Tongue (tissue), 1 donor: ENCODE measurements at regions not wholly inside any gene's neighbourhood (a gene's known extent, or its start where the extent isn't known, plus 50 kb on each side); places are given as distances from the start of the nearest gene placed in this dataset.
"Not testable (repeated sequence)": the region's sequence is repeated elsewhere in the genome, so short reads cannot be mapped to it uniquely, and the experiment has no call there.

Experiments
- DNase-seq: peaks from one replicate; pipeline ENCODE4 v3.0.0-alpha.2; 2015

- not testable (repeated sequence) for DNase-seq
These were observed 399.7 kb downstream of the CAAP1 start for GRCh38 chr9:26492608-26493521.

DNA sequence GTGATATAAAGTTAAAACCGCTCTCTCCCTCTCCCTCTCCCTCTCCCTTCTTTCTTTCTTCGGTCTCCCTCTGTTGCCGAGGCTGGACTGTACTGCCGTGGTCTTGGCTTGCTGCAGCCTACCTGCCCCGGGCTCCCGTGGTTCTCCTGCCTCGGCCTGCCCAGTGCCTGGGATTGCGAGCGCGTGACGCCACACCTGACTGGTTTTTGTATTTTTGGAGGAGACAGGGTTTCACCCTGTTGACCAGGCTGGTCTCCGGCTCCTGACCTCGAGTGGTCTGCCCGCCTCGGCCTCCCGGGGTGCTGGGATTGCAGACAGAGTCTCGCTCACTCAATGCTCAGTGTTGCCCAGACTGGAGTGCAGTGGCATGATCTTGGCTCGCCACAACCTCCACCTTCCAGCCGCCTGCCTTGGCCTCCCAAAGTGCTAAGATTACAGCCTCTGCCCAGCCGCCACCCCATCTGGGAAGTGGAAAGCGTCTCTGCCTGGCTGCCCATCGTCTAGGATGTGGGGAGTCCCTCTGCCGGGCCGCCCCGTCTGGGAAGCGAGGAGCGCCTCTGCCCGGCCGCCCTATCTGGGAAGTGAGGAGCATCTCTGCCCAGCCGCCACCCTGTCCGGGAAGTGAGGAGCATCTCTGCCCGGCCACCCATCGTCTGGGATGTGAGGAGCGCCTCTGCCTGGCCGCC is 400.5 kb downstream of the CAAP1 start:
- not testable (repeated sequence) for DNase-seq

DNA sequence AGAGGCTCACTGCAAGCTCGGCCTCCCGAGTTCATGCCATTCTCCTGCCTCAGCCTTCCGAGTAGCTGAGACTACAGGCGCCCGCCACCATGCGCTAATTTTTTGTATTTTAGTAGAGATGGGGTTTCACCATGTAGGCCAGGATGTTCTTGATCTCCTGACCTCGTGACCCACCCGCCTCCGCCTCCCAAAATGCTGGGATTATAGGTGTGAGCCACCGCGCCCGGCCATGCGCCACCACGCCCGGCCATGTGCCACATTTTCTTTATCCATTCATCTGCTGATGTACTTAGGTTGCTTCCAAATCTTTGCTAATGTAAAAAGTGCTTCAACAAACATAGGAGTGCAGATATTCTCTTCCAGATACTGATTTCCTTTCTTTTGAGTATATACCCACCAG is 408.6 kb downstream of the CAAP1 start:
- no peak for DNase-seq

DNA sequence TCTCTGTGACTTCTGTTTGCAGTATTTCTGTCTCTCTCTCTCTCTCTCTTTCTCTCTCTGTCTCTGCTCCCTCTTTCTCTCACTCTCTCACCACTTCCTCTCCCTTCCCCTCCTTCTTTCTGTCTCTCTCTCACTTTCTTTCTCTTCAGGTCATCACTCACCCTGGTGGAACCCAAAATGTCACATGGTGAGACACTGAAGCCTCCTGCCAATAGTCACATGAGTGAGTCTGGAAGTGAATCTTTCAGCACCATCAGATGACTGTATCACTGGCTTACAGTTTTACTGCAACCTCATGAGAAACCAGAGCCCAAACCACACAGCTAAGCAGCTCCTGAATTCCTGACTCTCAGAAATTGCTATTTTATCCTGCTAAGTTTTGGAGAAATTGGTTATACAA is 414.6 kb downstream of the CAAP1 start:
- DNase-seq, result no peak

- DNase-seq, result no peak
These were observed 421.3 kb downstream of the CAAP1 start for GRCh38 chr9:26471261-26471660.

DNA sequence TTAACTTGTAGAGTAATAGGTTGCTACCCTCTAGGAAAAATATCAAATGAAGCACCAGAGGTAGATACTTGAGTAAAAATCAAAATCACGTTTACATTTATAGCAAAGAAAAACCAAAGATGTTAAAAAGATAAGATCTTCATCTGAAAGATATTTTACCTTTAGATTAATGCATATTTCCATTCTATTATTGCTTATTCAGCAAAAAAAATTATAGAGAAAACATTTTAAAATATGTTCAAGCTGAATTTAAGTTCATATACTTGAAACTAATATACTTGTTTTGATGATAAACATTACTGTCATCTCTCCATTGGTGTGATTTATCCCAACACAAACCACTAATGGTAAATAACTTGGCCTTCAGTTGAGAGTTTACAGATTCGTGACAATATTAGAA is 422.3 kb downstream of the CAAP1 start:
- DNase-seq, result no peak

DNA sequence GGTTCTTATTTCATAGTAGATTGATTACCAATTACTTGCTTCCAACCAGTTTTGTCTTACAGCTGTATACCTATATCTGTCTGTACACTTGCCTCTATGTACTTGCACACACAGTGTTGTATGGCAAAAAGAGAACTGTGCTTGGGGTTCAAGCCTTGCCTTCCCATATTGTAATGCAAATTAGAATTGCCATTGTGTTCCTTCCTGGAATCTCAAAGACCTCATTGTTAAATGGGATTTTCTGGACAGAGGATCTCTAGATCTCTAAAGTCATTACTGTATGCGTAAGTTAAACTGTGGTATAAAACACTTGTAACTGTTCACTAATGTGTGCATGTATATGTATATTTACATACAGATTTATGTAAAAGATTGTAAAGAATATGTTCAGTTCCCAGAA is 428.8 kb downstream of the CAAP1 start:
- no peak for DNase-seq

GRCh38 chr9:26462751-26463150 is 429.9 kb downstream of the CAAP1 start:
- DNase-seq, result peak; percentile 8

DNA sequence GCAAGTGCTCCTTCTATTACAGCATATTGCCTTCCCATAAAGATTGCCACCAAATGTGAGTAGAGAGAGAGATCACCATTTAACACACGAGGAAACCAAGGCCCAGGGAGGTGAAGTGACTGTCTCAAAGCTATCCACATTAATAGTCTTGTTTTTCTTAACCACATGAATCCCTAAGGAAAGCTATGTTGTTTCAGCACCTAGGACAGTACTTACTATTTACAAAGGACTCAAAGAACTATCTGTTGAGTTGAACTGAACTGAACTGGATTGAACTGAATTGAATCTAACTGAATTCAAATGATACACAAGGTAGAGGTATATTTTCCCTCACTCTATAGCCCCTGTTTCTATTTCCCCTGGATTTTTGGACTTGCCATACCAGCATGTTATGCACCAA is 430.4 kb downstream of the CAAP1 start:
- DNase-seq, result peak; percentile 8

- DNase-seq, result no peak
These were observed 432.0 kb downstream of the CAAP1 start for GRCh38 chr9:26460624-26461023.

DNA sequence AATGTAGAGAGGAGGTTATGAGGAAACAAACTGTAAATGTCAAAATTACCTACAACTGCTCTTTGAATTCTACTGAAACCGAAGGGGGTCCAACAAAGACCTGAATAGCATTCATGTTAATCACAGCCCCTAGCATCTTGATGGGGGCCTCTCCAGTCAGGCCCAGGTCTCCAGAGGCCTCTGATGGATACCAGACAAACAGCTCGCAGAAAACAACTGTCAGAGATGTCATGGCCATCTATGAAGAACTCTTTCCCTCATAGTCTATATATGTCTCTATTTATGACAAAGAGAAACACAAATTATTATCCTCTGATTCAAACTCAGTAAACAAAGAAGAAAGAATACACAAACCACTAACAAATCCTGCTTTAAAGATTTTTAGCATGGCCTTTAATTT is 432.6 kb downstream of the CAAP1 start:
- DNase-seq, result no peak

DNA sequence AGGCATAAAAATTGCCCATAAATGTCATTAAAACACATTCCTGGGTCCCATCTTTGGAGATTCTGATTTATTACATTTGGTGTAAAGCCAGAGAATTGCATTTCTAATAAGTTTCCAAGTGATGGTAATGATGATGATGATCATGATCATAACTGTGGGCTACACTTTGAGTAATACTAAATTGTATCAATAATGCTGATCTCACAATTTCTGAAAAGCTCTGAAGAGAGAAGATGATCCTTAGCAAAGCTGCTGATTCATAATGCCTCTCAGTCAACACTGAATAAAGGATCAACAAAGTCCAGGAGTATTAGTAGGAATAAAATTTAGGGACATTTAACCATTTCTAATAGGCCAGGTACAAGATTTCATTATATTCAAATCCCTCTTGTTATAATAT is 434.5 kb downstream of the CAAP1 start:
- no peak for DNase-seq

- no peak for DNase-seq
These were observed 435.5 kb downstream of the CAAP1 start for GRCh38 chr9:26457151-26457550.

DNA sequence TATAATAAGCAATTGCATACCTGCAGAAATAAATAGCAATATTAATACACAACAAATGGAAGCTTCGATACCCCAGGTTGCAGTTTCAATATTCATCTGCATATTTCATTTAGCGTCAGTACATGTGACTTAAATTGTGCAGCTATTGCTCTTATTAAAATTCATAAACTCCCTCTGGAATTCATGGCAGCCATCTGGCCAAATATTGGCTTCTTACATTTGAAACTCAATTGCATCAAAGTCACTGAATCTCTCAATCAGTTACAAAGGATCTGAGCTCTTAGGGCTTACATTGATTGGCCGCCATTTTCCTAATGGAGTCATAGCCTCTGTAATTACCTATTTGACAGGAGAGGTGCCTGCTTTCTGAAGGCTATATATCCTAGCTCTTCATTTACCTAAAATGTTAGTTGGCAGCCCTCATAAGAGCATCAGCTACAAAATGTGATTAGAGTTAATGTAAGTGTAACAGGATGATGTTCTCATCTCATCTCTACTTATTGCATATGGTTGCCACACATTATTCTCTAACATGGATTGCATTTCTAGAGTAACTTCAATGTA is 453.5 kb downstream of the CAAP1 start:
- DNase-seq, result no peak

DNA sequence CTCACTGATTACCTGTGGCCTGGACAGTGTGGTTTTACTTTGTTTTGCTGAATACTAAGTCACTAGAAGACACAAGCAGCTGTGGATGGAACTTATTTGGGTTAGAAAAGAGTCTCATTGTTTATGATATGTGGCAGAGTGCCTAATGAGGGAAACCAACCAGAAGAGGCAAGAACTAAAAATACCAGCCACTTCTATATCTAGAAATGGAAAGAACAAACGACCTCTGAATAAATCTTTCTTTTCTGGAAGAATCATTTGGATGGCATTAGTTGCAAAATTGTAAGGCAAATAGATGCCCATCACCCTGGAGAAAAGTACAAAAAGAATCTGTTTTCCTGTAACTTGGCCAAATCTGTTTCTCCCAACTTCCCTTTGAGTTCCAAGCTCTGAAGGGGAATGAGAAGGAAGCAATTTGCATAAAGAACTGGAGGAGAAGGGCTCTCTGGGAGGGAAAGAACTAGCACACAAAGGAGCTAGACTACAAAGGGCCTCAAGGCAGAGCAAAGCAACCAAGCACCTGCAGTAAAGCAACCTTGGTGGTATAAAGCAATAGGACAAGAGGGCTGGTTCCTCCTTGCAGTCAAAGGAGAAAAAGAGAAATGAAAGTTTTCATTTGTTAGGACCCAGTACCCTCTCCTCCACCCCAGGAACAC is 455.4 kb downstream of the CAAP1 start:
- no peak for DNase-seq

GRCh38 chr9:26426551-26427131 is 466.0 kb downstream of the CAAP1 start:
- no peak for DNase-seq

DNA sequence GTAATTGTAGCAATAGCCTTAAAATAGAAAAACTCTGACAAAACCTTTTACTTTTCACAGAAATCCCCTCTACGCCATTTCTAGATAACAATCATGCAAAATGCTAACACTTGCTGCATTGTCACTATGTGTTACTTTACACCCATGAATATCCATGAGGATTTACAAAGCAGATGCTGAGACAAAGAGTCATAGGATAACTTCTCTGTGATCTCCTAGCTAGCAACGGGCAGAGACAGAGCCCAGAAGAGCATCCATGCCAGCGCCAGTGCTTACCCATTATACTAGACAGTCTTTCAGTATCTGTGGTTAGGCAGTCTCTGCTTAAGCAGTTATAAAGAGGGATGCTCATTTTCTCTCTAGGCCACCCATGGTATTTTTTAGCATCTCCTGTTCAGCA is 474.1 kb downstream of the CAAP1 start:
- DNase-seq, result no peak

DNA sequence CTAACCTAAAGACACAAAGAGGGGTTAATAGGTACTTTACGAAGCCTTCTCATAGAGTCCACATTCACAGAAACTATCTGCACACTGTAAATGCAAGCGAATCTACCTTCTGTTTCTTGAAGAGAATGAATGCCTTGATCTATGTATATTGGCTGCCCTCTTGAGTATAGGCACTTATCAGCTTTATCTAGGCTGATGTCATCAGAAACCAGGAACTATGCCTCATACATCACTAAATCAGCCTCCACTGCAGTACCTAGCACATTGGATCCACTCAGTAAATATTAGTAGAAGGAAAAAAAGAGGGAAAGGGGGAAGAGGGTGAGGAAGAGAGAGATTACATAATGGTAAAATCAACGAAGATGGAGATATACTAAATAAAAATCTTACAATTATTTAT is 477.1 kb downstream of the CAAP1 start:
- no peak for DNase-seq

GRCh38 chr9:26413611-26414010 is 479.0 kb downstream of the CAAP1 start:
- peak; percentile 52 for DNase-seq

GRCh38 chr9:26412446-26412845 is 480.2 kb downstream of the CAAP1 start:
- peak; percentile 41 for DNase-seq

DNA sequence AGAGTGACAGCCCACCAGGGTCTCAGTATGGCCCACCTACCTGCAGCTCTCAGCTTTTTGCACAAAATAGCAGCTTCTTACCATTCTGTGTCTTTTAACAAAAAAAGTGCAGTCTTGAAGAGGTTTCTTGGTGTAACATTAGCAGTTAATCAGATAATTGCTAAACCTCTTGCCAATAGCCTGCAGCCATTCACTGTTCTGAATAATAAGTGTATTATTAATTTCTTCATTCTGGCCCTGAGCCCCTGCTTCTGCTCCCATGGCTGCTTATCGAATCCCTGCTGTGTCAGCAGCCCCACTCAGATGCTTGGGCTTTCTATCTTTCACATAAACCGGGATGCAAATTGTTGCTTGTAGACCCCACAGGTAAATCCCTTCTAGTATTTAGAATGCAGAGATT is 485.9 kb downstream of the CAAP1 start:
- DNase-seq, result no peak

- DNase-seq, result no peak
These were observed 493.0 kb downstream of the CAAP1 start for GRCh38 chr9:26399556-26399955.

DNA sequence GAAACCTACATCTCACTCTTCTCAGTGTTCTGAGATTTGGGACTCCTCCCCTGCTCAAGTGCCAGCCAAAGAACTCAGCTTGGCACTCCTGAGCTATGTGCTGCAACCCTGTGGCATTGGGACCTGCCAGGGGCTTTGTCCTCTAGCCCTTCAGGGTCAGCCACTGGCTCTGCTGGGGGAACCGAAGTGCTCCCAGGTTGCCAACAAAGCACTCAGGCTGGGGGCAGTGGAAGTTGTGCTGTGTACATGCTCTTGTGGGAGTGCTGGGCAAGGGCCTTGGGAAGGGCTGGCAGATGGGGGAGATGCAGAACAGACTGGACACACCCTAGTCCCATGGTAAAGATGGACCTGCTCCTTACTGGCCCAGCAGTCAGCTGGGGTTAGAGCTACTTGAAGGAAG is 498.6 kb downstream of the CAAP1 start:
- DNase-seq, result no peak
